Caco-2 (cell line): ENCODE measurements at regions not wholly inside any gene's neighbourhood (a gene's known extent, or its start where the extent isn't known, plus 50 kb on each side); places are given as distances from the start of the nearest gene placed in this dataset.

Experiments
- BruUV-seq: library from RNA; stranded (reverse); fragments of 400-500 nt; replicated peaks from 2 replicates; lab custom pipeline; 2021; lab: Mats Ljungman, UMichigan
- CTCF ChIA-PET: fragments of 300-600 bp; sonication (Branson Sonifier 250); formaldehyde crosslinking; loops from one replicate; lab custom pipeline; 2022; ENCODE audit warnings: antibody characterized with exemption; lab: Charles Lee
- POLR2A ChIA-PET: fragments of 300-600 bp; sonication (Branson Sonifier 250); formaldehyde crosslinking; loops from one replicate; lab custom pipeline; 2022; ENCODE audit warnings: antibody characterized with exemption; lab: Charles Lee
- DNase-seq, 2 experiments: peaks; one replicate each; pipeline versions ENCODE4 v3.0.0 to v3.0.0-alpha.2; 2020 to 2022
- H3K27me3 ChIP-seq: replicated peaks from 2 replicates; pipeline ENCODE4 v1.6.0; 2011; ENCODE audit warnings: low read length; ENCODE audit not compliant: control insufficient read depth, insufficient read depth
- H3K36me3 ChIP-seq: 2 replicates; pipeline ENCODE4 v1.5.1; 2011; ENCODE audit warnings: low read length; ENCODE audit not compliant: control insufficient read depth, insufficient read depth
- H3K4me1 ChIP-seq: fragments of 250-450 bp; sonication (Bioruptor Pico); 2 replicates; pipeline ENCODE4 v1.5.1; 2020; ENCODE audit warnings: mild to moderate bottlenecking
- H3K4me3 ChIP-seq: 2 replicates; pipeline ENCODE4 v1.5.1; 2011; ENCODE audit warnings: low read depth, mild to moderate bottlenecking, control low read depth, low read length
- H3K9me3 ChIP-seq: fragments of 250-450 bp; sonication (Bioruptor Pico); 2 replicates; pipeline ENCODE4 v1.5.1; 2020; ENCODE audit warnings: mild to moderate bottlenecking, moderate library complexity
- H3K27ac Mint-ChIP-seq: one replicate; pipeline ENCODE4 v1.8.0; 2022; ENCODE audit warnings: mixed read lengths; ENCODE audit not compliant: unreplicated experiment
- H3K27me3 Mint-ChIP-seq: one replicate; pipeline ENCODE4 v1.8.0; 2022; ENCODE audit warnings: mixed read lengths; ENCODE audit not compliant: insufficient read depth, unreplicated experiment
- H3K36me3 Mint-ChIP-seq: one replicate; pipeline ENCODE4 v1.8.0; 2022; ENCODE audit warnings: mild to moderate bottlenecking, mixed read lengths; ENCODE audit not compliant: insufficient read depth, unreplicated experiment
- H3K4me1 Mint-ChIP-seq: one replicate; pipeline ENCODE4 v1.8.0; 2022; ENCODE audit warnings: low read depth, mixed read lengths; ENCODE audit not compliant: unreplicated experiment
- H3K4me3 Mint-ChIP-seq: one replicate; pipeline ENCODE4 v1.8.0; 2022; ENCODE audit warnings: mild to moderate bottlenecking, moderate library complexity, mixed read lengths; ENCODE audit not compliant: unreplicated experiment
- H3K9me3 Mint-ChIP-seq: one replicate; pipeline ENCODE4 v1.8.0; 2022; ENCODE audit warnings: mixed read lengths; ENCODE audit not compliant: unreplicated experiment
- intact Hi-C: fragments of 100-400 bp; cut with micrococcal nuclease; formaldehyde crosslinking; loops from one replicate; pipeline ENCODE4 v1.10.0; 2022; ENCODE audit not compliant: unreplicated experiment
- TF ChIP-seq, protein P1 (sequence below), 2 experiments: fragments of 200-600 bp in 1 of 2; IDR thresholded peaks; 1 replicate in 1 of 2; 2 replicates in 1 of 2; pipeline versions ENCODE4 v1.5.1 to v1.8.0; 2011 to 2022; ENCODE audit warnings: antibody characterized with exemption in 1 of 2, control low read depth in 1 of 2, inconsistent platforms in 1 of 2, low read depth in 1 of 2, low read length in 1 of 2, mild to moderate bottlenecking in 1 of 2, moderate library complexity in 1 of 2; ENCODE audit not compliant: insufficient read depth in 1 of 2, severe bottlenecking in 1 of 2, unreplicated experiment in 1 of 2

DNA sequence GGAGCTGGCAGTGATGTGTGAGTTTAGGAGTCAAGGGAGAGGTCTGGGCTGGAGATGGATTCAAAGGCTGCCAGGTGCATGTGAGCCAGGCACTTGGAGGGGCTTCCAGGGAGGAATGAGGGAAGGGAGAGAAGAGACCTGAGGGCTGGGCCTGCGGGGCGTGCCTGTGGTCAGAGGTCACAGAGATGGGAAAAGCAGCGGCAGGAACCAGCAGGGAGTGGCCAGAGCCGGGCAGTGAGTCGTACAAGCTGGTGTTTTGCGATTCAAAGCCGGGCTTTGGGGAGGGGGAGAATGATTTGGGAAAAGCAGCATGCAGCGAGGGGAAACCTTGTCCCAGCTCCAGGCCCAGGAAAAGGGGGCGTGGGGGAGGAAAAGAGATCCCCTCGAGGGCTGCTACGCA is 96.9 kb upstream of the RTL6 start:
- Mint-ChIP-seq H3K4me1 (peaks cover 8% of the 10 kb centered on the region), H3K36me3 (no peaks in the 10 kb centered on the region), H3K4me3 (no peak overlapping the region), H3K27ac (no peak overlapping the region), H3K27me3 (peaks cover 11% of the 10 kb centered on the region), H3K9me3 (no peaks in the 10 kb centered on the region)
- H3K4me1 ChIP-seq, result no peaks in the 10 kb centered on the region
- ChIA-PET POLR2A (no interaction called here), CTCF (no interaction called here)
- H3K36me3 ChIP-seq, result no peaks in the 10 kb centered on the region
- no peaks in the 10 kb centered on the region for H3K27me3 ChIP-seq
- H3K4me3 ChIP-seq, result no peak overlapping the region
- TF ChIP-seq, protein P1, sequence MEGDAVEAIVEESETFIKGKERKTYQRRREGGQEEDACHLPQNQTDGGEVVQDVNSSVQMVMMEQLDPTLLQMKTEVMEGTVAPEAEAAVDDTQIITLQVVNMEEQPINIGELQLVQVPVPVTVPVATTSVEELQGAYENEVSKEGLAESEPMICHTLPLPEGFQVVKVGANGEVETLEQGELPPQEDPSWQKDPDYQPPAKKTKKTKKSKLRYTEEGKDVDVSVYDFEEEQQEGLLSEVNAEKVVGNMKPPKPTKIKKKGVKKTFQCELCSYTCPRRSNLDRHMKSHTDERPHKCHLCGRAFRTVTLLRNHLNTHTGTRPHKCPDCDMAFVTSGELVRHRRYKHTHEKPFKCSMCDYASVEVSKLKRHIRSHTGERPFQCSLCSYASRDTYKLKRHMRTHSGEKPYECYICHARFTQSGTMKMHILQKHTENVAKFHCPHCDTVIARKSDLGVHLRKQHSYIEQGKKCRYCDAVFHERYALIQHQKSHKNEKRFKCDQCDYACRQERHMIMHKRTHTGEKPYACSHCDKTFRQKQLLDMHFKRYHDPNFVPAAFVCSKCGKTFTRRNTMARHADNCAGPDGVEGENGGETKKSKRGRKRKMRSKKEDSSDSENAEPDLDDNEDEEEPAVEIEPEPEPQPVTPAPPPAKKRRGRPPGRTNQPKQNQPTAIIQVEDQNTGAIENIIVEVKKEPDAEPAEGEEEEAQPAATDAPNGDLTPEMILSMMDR (IDR thresholded peaks at IDR 0.05; ENCODE audit: insufficient read depth in 1 of 2, low read depth in 1 of 2, low read length in 1 of 2, severe bottlenecking in 1 of 2, unreplicated experiment in 1 of 2), result no peak
- DNase-seq, result no peak
- H3K9me3 ChIP-seq, result no peaks in the 10 kb centered on the region; the same call in 1 of the 2 replicates
- intact Hi-C loops, result no loop called here
- BruUV-seq, result no TSS peak

GRCh38 chr22:44592824-44593148 is 94.8 kb upstream of the RTL6 start:
- Histone ChIP-seq H3K4me1 (peaks cover 3% of the 10 kb centered on the region; the same call in 1 of the 2 replicates), H3K36me3 (no peaks in the 10 kb centered on the region), H3K9me3 (no peaks in the 10 kb centered on the region; the same call in 1 of the 2 replicates), H3K27me3 (no peaks in the 10 kb centered on the region), H3K4me3 (no peak overlapping the region)
- Mint-ChIP-seq H3K36me3 (no peaks in the 10 kb centered on the region), H3K27me3 (peaks cover 12% of the 10 kb centered on the region), H3K27ac (no peak overlapping the region), H3K4me3 (no peak overlapping the region), H3K9me3 (peaks cover 9% of the 10 kb centered on the region), H3K4me1 (peaks cover 8% of the 10 kb centered on the region)
- intact Hi-C loops, result no loop called here
- DNase-seq, result no peak
- CTCF ChIA-PET, result no interaction called here
- POLR2A ChIA-PET, result no interaction called here
- no TSS peak for BruUV-seq
- TF ChIP-seq, protein P1 (IDR thresholded peaks at IDR 0.05; ENCODE audit: insufficient read depth in 1 of 2, low read depth in 1 of 2, low read length in 1 of 2, severe bottlenecking in 1 of 2, unreplicated experiment in 1 of 2), result no peak

GRCh38 chr22:44592126-44592823 is 94.2 kb upstream of the RTL6 start:
- Mint-ChIP-seq H3K36me3 (no peaks in the 10 kb centered on the region), H3K4me3 (no peak overlapping the region), H3K27ac (no peak overlapping the region), H3K4me1 (peaks cover 12% of the 10 kb centered on the region), H3K9me3 (peaks cover 9% of the 10 kb centered on the region), H3K27me3 (peaks cover 16% of the 10 kb centered on the region)
- ChIA-PET POLR2A (no interaction called here), CTCF (interaction anchor here (0.6 kb wide), 1 partner anchor 1235 kb away, joined by 4 read pairs; no protein-coding TSS in a partner anchor)
- H3K36me3 ChIP-seq, result no peaks in the 10 kb centered on the region
- no peaks in the 10 kb centered on the region; the same call in 1 of the 2 replicates for H3K9me3 ChIP-seq
- H3K4me1 ChIP-seq, result peaks cover 4% of the 10 kb centered on the region; the same call in 1 of the 2 replicates
- no peak overlapping the region for H3K4me3 ChIP-seq
- DNase-seq, result no peak
- TF ChIP-seq, protein P1 (IDR thresholded peaks at IDR 0.05; ENCODE audit: insufficient read depth in 1 of 2, low read depth in 1 of 2, low read length in 1 of 2, severe bottlenecking in 1 of 2, unreplicated experiment in 1 of 2), result no peak
- no TSS peak for BruUV-seq
- H3K27me3 ChIP-seq, result no peaks in the 10 kb centered on the region
- intact Hi-C loops, result no loop called here
